ENCODE measurements at regions not wholly inside any gene's neighbourhood (a gene's known extent, or its start where the extent isn't known, plus 50 kb on each side); places are given as distances from the start of the nearest gene placed in this dataset.

DNA sequence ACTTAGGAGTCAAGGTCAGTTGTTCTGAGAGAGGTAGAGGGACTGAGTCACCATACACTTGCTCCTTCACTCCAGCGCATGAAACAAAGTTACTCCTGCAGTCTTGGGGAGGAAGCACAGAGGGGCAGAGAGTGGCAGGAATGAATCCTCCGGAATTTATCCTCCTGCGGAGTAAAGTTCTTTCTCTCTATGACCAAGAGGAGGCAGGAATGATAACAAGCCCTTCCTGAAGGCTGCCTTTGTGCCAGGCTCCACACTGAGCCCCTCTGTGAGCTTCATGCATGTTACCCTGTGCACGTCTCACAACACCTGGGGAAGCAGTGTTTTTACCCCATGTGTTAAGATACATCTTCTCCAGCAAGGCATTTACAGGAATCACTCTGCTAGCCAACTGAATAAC, 458.4 kb downstream of the KLF12 start:
- no peak for TF ChIP-seq POLR2A (IDR thresholded peaks at IDR 0.05)
- TF ChIP-seq, protein P1, sequence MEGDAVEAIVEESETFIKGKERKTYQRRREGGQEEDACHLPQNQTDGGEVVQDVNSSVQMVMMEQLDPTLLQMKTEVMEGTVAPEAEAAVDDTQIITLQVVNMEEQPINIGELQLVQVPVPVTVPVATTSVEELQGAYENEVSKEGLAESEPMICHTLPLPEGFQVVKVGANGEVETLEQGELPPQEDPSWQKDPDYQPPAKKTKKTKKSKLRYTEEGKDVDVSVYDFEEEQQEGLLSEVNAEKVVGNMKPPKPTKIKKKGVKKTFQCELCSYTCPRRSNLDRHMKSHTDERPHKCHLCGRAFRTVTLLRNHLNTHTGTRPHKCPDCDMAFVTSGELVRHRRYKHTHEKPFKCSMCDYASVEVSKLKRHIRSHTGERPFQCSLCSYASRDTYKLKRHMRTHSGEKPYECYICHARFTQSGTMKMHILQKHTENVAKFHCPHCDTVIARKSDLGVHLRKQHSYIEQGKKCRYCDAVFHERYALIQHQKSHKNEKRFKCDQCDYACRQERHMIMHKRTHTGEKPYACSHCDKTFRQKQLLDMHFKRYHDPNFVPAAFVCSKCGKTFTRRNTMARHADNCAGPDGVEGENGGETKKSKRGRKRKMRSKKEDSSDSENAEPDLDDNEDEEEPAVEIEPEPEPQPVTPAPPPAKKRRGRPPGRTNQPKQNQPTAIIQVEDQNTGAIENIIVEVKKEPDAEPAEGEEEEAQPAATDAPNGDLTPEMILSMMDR (IDR thresholded peaks at IDR 0.05) = no peak
- Histone ChIP-seq H3K4me3 (no peak overlapping the region), H3K4me1 (replicated peaks in 1 of 2) (no peaks in the 10 kb centered on the region), H3K27ac (no peak overlapping the region), H3K9me3 (replicated peaks in 1 of 3) (no peaks in the 10 kb centered on the region), H3K27me3 (no peaks in the 10 kb centered on the region), H3K36me3 (replicated peaks in 1 of 2) (no peaks in the 10 kb centered on the region)
- no peak for DNase-seq
- intact Hi-C loops (cut with DNase I) = no loop called here
- WGBS, 4 donors = 80 to 92% (median 88%) methylated on average over 4 of the region's 4 CpGs

DNA sequence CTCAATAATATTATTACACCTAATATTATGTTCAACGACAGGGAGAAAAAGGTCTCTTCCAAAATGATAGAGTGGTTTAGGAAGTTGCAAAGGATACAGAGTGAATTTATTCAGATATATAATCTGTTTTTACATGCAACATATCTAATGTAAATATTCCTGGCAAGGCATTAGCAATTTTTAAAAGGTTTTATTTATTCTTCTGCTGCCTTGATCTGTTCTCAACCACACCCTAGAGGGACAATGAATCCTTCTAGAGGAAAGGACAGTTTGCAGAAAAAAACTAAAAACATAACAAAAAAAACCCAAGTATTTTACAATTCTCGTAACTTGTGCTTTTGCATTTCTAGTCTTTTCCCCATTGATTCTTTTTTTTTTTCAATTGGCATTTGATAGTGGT, 459.6 kb downstream of the KLF12 start:
- Histone ChIP-seq H3K36me3 (replicated peaks in 1 of 2) (no peaks in the 10 kb centered on the region), H3K9me3 (replicated peaks in 1 of 3) (no peaks in the 10 kb centered on the region), H3K27ac (no peak overlapping the region), H3K27me3 (no peaks in the 10 kb centered on the region), H3K4me3 (no peak overlapping the region), H3K4me1 (replicated peaks in 1 of 2) (no peaks in the 10 kb centered on the region)
- intact Hi-C loops (cut with DNase I) = no loop called here
- 80 to 88% (median 83%) methylated on average over 2 of the region's 2 CpGs for WGBS, 4 donors
- no peak for DNase-seq
- TF ChIP-seq POLR2A (IDR thresholded peaks at IDR 0.05) = no peak
- TF ChIP-seq, protein P1 (IDR thresholded peaks at IDR 0.05) = no peak

DNA sequence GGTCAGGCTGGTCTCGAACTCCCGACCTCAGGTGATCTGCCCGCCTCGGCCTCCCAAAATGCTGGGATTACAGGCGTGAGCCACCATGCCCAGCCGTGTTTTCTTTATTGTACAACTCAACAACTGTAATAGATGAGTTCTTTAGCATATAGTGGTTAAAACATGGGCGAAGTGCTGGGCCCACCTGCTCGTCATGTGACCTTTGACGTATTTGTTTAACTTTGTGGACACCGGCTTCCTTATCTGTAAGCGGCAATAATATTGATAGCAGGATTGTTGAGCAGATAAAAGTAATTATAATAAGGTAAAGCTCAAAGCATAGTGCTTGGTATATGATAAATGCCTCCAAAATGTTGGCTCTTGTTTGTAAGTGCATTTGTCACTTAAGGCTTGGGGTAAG, 460.3 kb downstream of the KLF12 start:
- Histone ChIP-seq H3K36me3 (replicated peaks in 1 of 2) (no peaks in the 10 kb centered on the region), H3K4me1 (replicated peaks in 1 of 2) (no peaks in the 10 kb centered on the region), H3K27me3 (no peaks in the 10 kb centered on the region), H3K9me3 (replicated peaks in 1 of 3) (no peaks in the 10 kb centered on the region), H3K27ac (no peak overlapping the region), H3K4me3 (no peak overlapping the region)
- intact Hi-C loops (cut with DNase I) = no loop called here
- WGBS, 4 donors = 92 to 96% (median 94%) methylated on average over 11 of the region's 11 CpGs
- TF ChIP-seq, protein P1 (IDR thresholded peaks at IDR 0.05) = no peak
- TF ChIP-seq POLR2A (IDR thresholded peaks at IDR 0.05) = no peak
- DNase-seq = no peak

DNA sequence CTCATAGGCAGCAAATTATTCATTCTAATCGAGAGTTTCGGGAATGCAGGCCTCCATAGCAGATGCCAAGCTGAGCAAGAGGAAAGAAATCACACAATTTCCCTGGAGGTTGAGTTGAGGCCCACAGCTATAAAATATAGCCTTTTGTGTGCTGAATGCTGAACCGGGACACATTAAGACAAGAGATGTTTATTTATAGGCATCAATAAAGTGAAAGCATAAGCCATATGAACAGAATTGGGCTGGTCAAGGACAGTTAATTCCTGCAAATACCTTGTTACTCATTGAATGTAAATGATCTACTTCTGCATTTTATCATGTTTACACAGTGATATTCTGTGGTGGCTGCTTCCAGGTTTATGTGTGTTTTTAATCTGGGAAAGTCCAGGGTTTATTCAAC, 461.7 kb downstream of the KLF12 start:
- intact Hi-C loops (cut with DNase I) = no loop called here
- no peak overlapping the region for H3K4me3 ChIP-seq
- WGBS, 4 donors = 34 to 45% (median 40%) methylated on average over 3 of the region's 3 CpGs
- no peak overlapping the region for H3K27ac ChIP-seq
- H3K4me1 ChIP-seq (replicated peaks in 1 of 2) = no peaks in the 10 kb centered on the region
- H3K9me3 ChIP-seq (replicated peaks in 1 of 3) = no peaks in the 10 kb centered on the region
- TF ChIP-seq, protein P1 (IDR thresholded peaks at IDR 0.05) = no peak
- no peak for TF ChIP-seq POLR2A (IDR thresholded peaks at IDR 0.05)
- DNase-seq = no peak
- H3K27me3 ChIP-seq = no peaks in the 10 kb centered on the region
- no peaks in the 10 kb centered on the region for H3K36me3 ChIP-seq (replicated peaks in 1 of 2)
